GM21526 (cell line): ENCODE measurements at regions not wholly inside any gene's neighbourhood (a gene's known extent, or its start where the extent isn't known, plus 50 kb on each side); places are given as distances from the start of the nearest gene placed in this dataset.
"Not testable (repeated sequence)": the region's sequence is repeated elsewhere in the genome, so short reads cannot be mapped to it uniquely, and the experiment has no call there.

ENCODE experiments used
- ATAC-seq: cut with Tn5 transposase; IDR thresholded peaks from one replicate; pipeline ENCODE4 v1.9.1; 2021; ENCODE audit warnings: moderate library complexity; ENCODE audit not compliant: unreplicated experiment, low FRiP score

DNA sequence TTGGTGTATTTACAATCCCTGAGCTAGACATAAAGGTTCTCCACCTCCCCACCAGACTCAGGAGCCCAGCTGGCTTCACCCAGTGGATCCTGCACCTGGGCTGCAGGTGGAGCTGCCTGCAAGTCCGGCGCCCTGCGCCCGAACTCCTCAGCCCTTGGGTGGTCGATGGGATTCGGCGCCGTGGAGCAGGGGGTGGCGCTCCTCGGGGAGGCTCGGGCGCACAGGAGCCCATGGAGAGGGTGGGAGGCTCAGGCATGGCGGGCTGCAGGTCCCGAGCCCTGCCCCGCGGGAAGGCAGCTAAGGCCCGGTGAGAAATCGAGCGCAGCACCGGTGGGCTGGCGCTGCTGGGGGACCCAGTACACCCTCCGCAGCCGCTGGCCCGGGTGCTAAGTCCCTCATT is 1291.6 kb downstream of the ADGRL3 start:
- ATAC-seq: not testable (repeated sequence)

GRCh38 chr4:62490635-62491034 is 1290.5 kb downstream of the ADGRL3 start:
- ATAC-seq: no peak

GRCh38 chr4:62487016-62487415 is 1286.9 kb downstream of the ADGRL3 start:
- ATAC-seq: no peak

DNA sequence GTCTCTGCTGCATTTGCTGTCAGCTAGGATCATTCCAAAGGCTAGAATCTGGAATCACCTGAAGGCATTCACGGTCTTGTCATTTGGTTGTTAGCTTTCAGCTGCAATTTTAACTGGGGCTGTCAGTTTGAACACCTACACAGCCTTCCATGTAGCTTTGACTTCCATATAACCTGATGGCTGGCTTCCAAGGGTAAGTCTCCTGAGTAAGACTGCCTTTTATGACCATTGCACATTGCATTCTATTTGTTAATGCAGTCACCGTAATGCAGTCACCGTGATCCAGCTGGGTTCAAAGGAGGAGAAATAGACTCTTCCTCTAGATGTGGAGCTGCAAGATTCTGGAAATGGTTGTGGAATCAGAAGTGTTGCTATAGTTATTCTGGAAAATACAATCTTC is 1284.2 kb downstream of the ADGRL3 start:
- ATAC-seq: no peak

DNA sequence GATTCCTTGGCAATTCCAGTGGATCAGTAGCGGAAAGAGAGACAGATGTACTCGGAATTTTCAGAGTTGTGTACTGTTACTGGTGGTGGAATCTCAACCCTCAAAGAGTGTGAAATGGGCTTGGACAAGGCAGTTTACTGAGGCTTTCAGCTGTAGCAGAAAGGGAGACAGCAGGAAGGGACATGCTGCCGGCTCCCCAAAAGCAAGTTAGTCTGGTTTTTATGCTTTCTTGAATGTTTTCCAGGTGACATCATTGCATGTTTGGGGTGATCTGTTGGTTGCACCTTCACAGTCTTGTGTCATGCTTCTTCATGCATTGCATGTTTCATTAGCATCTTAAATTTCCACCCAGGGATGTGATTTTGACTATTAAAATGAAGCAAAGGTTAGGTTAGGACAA is 1282.2 kb downstream of the ADGRL3 start:
- no peak for ATAC-seq

DNA sequence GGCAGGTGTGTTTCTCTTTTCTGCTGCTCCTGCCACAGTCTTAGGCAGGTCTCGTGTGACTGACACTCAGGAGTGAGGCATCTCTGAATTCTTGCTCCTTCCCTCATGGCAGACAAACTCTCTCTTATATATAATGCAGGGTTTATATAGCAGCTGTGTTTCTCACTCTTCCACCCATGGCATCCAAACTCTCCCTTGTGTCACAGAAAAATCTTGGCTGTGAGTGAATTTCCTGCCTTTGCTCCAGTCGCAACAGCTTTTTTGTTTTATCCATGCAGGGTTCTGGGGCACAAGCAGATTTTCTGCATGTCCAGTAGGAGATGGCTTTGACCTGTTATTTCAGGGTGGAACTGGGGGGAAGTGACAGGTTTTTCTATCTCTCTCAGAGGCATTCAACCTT is 1275.5 kb downstream of the ADGRL3 start:
- ATAC-seq: no peak

GRCh38 chr4:62474802-62475201 is 1274.7 kb downstream of the ADGRL3 start:
- no peak for ATAC-seq

DNA sequence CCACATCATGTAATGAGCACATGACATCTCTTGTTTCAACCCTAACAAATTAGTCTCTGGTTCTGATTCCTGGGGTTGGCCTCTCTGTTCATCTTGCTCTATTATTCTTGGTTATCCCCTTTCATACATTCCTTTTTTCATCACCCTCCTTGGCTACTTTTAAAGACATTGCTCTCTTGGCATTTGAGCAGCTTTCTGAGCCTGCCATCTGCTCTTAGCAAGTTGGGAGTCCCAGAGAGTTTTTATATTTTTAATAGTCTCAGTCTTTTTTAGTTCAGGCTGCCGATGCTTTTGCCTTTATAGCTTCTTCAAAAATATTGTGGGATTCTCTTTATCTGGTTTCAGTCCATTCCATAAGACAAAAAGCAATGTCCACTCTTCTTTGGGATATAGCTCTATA is 1270.9 kb downstream of the ADGRL3 start:
- ATAC-seq: no peak

- ATAC-seq: no peak
Measured at GRCh38 chr4:62470421-62470983, 1270.4 kb downstream of the ADGRL3 start.

DNA sequence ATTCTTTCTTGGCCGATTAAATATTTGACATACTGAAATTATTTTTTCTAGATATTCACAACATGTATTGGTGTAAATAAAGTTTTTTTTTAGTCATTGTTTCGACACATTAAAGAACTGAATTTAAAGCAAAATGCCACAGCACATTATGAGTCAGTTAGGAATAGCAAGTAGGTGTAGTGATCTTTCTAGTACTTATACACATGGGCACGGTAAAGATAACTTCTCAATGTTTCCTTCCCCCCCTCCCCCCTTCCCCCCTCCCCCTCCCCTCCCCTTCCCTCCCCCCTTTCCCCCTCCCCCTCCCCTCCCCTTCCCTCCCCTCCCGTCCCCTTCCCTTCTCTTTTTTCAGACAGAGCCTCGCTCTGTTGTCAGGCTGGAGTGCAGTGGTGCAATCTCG is 1269.9 kb downstream of the ADGRL3 start:
- ATAC-seq: no peak

DNA sequence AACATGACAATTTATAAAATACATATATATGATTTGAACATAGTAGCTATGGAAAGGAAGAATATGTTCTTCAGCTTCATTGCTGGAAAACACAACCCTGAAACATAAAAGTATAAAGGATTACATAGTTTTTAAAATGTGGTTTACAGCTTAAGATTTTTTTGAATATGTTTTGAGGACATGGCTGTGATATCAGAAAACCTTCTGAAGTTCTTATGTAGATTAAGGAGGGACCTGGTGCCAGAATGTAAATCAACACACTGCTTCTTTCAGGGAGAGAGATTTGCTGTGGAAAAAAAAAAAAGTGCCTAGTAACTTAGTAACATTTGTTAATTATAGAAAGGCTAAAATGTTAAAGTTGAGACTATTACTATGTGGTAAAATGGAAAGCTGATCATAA is 1261.8 kb downstream of the ADGRL3 start:
- ATAC-seq: no peak

DNA sequence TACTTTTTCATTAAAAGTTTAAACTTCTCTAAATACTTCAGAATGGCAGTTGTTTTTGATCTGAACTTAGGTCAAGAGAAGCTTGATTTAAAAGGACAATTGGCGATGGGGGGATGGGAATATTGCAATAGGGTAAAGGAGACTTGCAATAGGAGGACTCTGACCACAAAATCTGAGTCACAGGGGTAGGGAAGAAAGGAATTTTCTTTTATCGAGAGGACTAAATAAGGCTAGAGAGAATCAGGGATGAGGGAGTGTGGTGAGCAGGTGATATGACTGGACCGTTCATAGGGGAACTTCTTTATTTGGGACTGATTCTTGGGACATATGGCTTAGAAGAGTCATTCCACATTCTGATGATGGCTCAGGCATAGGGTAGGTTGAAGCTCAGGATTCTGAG is 1260.2 kb downstream of the ADGRL3 start:
- ATAC-seq: no peak

DNA sequence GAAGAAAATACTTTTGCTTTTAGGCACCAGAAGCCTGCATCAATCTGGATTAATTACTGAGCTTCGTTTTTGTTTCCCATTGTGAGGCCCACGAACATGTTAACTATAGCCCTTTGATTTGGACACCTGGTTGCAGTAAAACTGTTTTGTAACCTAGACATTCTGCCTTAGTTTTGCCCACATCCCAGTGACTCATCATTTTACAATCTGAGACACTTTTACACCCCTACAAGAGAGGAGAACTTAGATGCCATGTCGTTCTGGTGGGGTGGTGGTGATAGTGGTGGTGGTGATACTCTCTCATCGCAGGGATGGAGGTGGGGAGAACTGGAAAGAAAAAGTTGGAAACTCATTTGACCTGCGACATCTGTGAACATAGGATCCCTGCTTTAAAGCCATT is 1257.2 kb downstream of the ADGRL3 start:
- ATAC-seq: no peak

- ATAC-seq: no peak
Measured at GRCh38 chr4:62455871-62456270, 1255.7 kb downstream of the ADGRL3 start.

- ATAC-seq: no peak
Measured at GRCh38 chr4:62454535-62454934, 1254.4 kb downstream of the ADGRL3 start.

DNA sequence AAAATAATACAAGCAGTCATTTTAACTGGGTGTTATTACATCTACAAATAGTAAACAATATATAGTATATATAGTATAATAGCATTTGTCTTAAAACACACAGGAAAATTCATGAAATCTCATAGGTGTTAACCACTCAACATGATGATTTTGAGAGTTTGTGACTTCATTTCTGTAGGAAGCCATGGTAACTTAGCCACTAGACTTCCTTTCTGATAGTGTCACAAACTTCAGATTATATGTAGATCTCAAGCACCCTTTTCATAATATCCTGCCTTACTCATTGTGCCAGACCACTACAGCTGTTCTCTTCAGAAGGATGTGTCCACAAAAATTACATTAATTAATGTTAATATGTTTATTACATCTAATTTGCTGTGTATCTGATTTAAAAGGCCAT is 1250.6 kb downstream of the ADGRL3 start:
- no peak for ATAC-seq

- ATAC-seq: no peak
Measured at GRCh38 chr4:62449538-62449937, 1249.4 kb downstream of the ADGRL3 start.

- ATAC-seq: no peak
Measured at GRCh38 chr4:62448911-62449310, 1248.8 kb downstream of the ADGRL3 start.

DNA sequence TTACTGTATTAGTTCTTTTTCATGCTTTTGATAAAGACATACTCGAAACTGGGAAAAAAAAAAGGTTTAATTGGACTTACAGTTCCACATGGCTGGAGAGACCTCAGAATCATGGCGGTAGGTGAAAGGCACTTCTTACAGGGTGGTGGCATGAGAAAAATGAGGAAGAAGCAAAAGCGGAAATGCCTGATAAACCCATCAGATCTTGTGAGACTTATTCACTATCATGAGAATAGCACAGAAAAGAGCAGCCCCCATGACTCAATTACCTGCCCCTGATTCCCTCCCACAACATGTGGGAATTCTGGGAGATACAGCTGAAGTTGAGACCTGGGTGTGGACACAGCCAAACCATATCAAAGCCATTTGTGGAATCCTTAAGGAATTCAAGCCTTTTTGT is 1238.9 kb downstream of the ADGRL3 start:
- no peak for ATAC-seq

GRCh38 chr4:62434921-62435320 is 1234.8 kb downstream of the ADGRL3 start:
- ATAC-seq: no peak

DNA sequence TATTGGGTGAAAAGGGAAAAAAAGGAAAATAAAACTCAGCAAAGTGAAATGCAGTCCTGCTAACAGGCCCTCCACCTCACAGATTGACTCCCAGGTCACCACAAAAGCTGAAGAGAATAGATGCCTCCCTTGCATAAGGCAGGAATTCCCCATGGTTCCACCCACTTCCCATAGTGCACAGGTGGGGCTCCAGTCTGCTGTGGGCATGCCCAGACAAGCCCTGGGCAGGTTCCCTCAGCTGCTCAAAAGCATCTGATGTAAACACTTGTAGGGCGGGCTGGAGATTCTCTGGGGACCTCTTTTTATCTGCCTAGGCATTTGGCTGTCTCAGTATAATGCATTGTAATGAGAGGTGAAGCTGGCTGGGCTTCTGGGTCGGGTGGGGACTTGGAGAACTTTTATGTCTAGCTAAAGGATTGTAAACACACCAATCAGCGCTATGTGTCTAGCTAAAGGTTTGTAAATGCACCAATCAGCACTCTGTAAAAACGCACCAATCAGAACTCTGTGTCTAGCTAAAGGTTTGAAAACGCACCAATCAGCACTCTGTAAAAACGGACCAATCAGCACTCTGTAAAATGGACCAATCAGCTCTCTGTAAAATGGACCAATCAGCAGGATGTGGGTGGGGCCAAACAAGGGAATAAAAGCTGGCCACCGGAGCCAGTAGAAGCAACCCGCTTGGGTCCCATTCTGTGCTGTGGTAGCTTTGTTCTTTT is 1231.5 kb downstream of the ADGRL3 start:
- ATAC-seq: not testable (repeated sequence)

- no peak for ATAC-seq
Measured at GRCh38 chr4:62429297-62429696, 1229.2 kb downstream of the ADGRL3 start.

- no peak for ATAC-seq
Measured at GRCh38 chr4:62415256-62415655, 1215.1 kb downstream of the ADGRL3 start.
